SU-DHL-6 (cell line): ENCODE measurements at regions not wholly inside any gene's neighbourhood (a gene's known extent, or its start where the extent isn't known, plus 50 kb on each side); places are given as distances from the start of the nearest gene placed in this dataset.

Experiments
- H2AFZ ChIP-seq: fragments of 200-600 bp; sonication (generic); 2 replicates; pipeline ENCODE4 v1.6.1; 2014; ENCODE audit warnings: low read depth, mild to moderate bottlenecking, moderate library complexity, mixed read lengths, antibody characterized with exemption, low read length; ENCODE audit not compliant: severe bottlenecking
- H3F3A ChIP-seq: fragments of 200-600 bp; shearing (Covaris generic); 2 replicates; pipeline ENCODE4 v1.6.0; 2016; ENCODE audit warnings: antibody characterized with exemption, mild to moderate bottlenecking; ENCODE audit not compliant: insufficient read depth
- H3K27ac ChIP-seq: fragments of 200-600 bp; sonication (generic); 2 replicates; pipeline ENCODE4 v1.5.1; 2016; ENCODE audit warnings: low read depth, mild to moderate bottlenecking, low read length, moderate library complexity, mixed read lengths
- H3K27me3 ChIP-seq: fragments of 200-600 bp; sonication (generic), shearing (Covaris generic); 2 replicates; pipeline ENCODE4 v1.6.0; 2014; ENCODE audit warnings: mild to moderate bottlenecking, low read length
- H3K36me3 ChIP-seq: fragments of 200-600 bp; sonication (generic); 2 replicates; pipeline ENCODE4 v1.6.1; 2014; ENCODE audit warnings: mild to moderate bottlenecking, low read length, mixed read lengths
- H3K4me2 ChIP-seq: fragments of 300-600, 200-600 bp; shearing (Covaris generic), sonication (generic); 2 replicates; pipeline ENCODE4 v1.6.0; 2014; ENCODE audit warnings: low read length, low read depth, mild to moderate bottlenecking; ENCODE audit not compliant: poor library complexity, severe bottlenecking
- H3K4me3 ChIP-seq: fragments of 200-600 bp; sonication (generic); 2 replicates; pipeline ENCODE4 v1.5.1; 2014; ENCODE audit warnings: antibody characterized with exemption, low read length, mild to moderate bottlenecking, mixed read lengths; ENCODE audit not compliant: insufficient read depth, poor library complexity, severe bottlenecking
- H3K79me2 ChIP-seq: fragments of 200-600 bp; sonication (generic); 2 replicates; pipeline ENCODE4 v1.6.1; 2014; ENCODE audit warnings: mild to moderate bottlenecking, low read length, moderate library complexity; ENCODE audit not compliant: insufficient read depth
- H3K9ac ChIP-seq: fragments of 200-600 bp; sonication (generic); 2 replicates; pipeline ENCODE4 v1.7.0; 2014; ENCODE audit warnings: mild to moderate bottlenecking, low read length
- H3K9me2 ChIP-seq: fragments of 200-600 bp; sonication (generic); replicated peaks from 2 replicates; pipeline ENCODE4 v1.6.1; 2014; ENCODE audit warnings: low read length; ENCODE audit not compliant: insufficient read depth
- H3K9me3 ChIP-seq: fragments of 200-600 bp; sonication (generic); 2 replicates; pipeline ENCODE4 v1.6.1; 2014; ENCODE audit warnings: low read length, mixed read lengths; ENCODE audit not compliant: insufficient read depth
- H4K20me1 ChIP-seq: fragments of 200-600 bp; sonication (generic); 2 replicates; pipeline ENCODE4 v1.6.1; 2014; ENCODE audit warnings: low read depth, mild to moderate bottlenecking, antibody characterized with exemption, low read length, moderate library complexity, mixed read lengths
- CTCF ChIP-seq: fragments of 200-600 bp; sonication (generic); IDR thresholded peaks from one replicate; pipeline ENCODE4 v1.5.1; 2017; ENCODE audit warnings: antibody characterized with exemption, mild to moderate bottlenecking, low read length, moderate library complexity; ENCODE audit not compliant: insufficient read depth, poor library complexity, severe bottlenecking
- EZH2phosphoT487 ChIP-seq: fragments of 200-600 bp; sonication (generic), shearing (Covaris generic); conservative IDR thresholded peaks from 2 replicates; pipeline ENCODE4 v1.6.1; 2018; ENCODE audit warnings: mild to moderate bottlenecking, antibody characterized with exemption, low read length, moderate library complexity, mixed read lengths

GRCh38 chr3:24802614-24803013 lies 308.0 kb upstream of the THRB start:
- Histone ChIP-seq H3K9me2 (no peaks in the 10 kb centered on the region), H3F3A (no peaks in the 10 kb centered on the region), H3K4me3 (no peak overlapping the region), H3K9ac (no peak overlapping the region), H3K27ac (no peak overlapping the region), H2AFZ (no peak overlapping the region), H3K79me2 (no peaks in the 10 kb centered on the region), H3K27me3 (no peaks in the 10 kb centered on the region), H3K9me3 (no peaks in the 10 kb centered on the region), H4K20me1 (no peaks in the 10 kb centered on the region), H3K4me2 (no peak overlapping the region), H3K36me3 (no peaks in the 10 kb centered on the region)
- TF ChIP-seq EZH2phosphoT487 (no peak), CTCF (no peak)

- Histone ChIP-seq H3K36me3 (no peaks in the 10 kb centered on the region), H3K4me3 (no peak overlapping the region), H2AFZ (no peak overlapping the region), H4K20me1 (no peaks in the 10 kb centered on the region), H3K79me2 (no peaks in the 10 kb centered on the region), H3K4me2 (no peak overlapping the region), H3K27me3 (no peaks in the 10 kb centered on the region), H3F3A (no peaks in the 10 kb centered on the region), H3K9ac (no peak overlapping the region), H3K27ac (no peak overlapping the region), H3K9me3 (no peaks in the 10 kb centered on the region), H3K9me2 (no peaks in the 10 kb centered on the region)
- no peak for TF ChIP-seq CTCF
- TF ChIP-seq EZH2phosphoT487: no peak
Observed at GRCh38 chr3:24804095-24804494, 309.4 kb upstream of the THRB start.

GRCh38 chr3:24810881-24811280 lies 316.2 kb upstream of the THRB start:
- H3K4me3 ChIP-seq: no peak overlapping the region
- no peaks in the 10 kb centered on the region for H3K9me3 ChIP-seq
- no peaks in the 10 kb centered on the region for H4K20me1 ChIP-seq
- H3F3A ChIP-seq: no peaks in the 10 kb centered on the region
- no peak overlapping the region for H2AFZ ChIP-seq
- H3K9ac ChIP-seq: no peak overlapping the region
- TF ChIP-seq EZH2phosphoT487: no peak
- no peak for TF ChIP-seq CTCF
- H3K79me2 ChIP-seq: no peaks in the 10 kb centered on the region
- H3K36me3 ChIP-seq: no peaks in the 10 kb centered on the region
- no peak overlapping the region for H3K27ac ChIP-seq
- H3K27me3 ChIP-seq: no peaks in the 10 kb centered on the region
- no peak overlapping the region for H3K4me2 ChIP-seq
- no peaks in the 10 kb centered on the region for H3K9me2 ChIP-seq

GRCh38 chr3:24812116-24812515 lies 317.5 kb upstream of the THRB start:
- Histone ChIP-seq H3K36me3 (no peaks in the 10 kb centered on the region), H3K27me3 (no peaks in the 10 kb centered on the region), H3F3A (no peaks in the 10 kb centered on the region), H3K9ac (no peak overlapping the region), H2AFZ (no peak overlapping the region), H3K9me2 (no peaks in the 10 kb centered on the region), H3K4me2 (no peak overlapping the region), H4K20me1 (no peaks in the 10 kb centered on the region), H3K79me2 (no peaks in the 10 kb centered on the region), H3K4me3 (no peak overlapping the region), H3K9me3 (no peaks in the 10 kb centered on the region), H3K27ac (no peak overlapping the region)
- TF ChIP-seq CTCF (no peak), EZH2phosphoT487 (no peak)
